GM12878 (cell line): ENCODE measurements at regions not wholly inside any gene's neighbourhood (a gene's known extent, or its start where the extent isn't known, plus 50 kb on each side); places are given as distances from the start of the nearest gene placed in this dataset.

Experiments
- CTCF ChIP-seq, 3 experiments: IDR thresholded peaks in 2 of 3; conservative IDR thresholded peaks in 1 of 3; 2 replicates each; pipeline ENCODE4 v1.5.1; 2011; ENCODE audit warnings: low read depth in 3 of 3, low read length in 3 of 3, mild to moderate bottlenecking in 3 of 3, control low read depth in 2 of 3, moderate library complexity in 2 of 3, inconsistent platforms in 1 of 3, mixed read lengths in 1 of 3; ENCODE audit not compliant: control insufficient read depth in 2 of 3, insufficient read depth in 1 of 3; ENCODE audit errors: extremely low read depth in 1 of 3
- EZH2 ChIP-seq: IDR thresholded peaks from 2 replicates; pipeline ENCODE4 v1.6.1; 2012; ENCODE audit warnings: low read depth, mild to moderate bottlenecking, control low read depth, inconsistent platforms, low read length, borderline replicate concordance; ENCODE audit not compliant: control insufficient read depth
- HDGF ChIP-seq: fragments of 450-650 bp; IDR thresholded peaks from 2 replicates; pipeline ENCODE4 v1.6.1; 2016; ENCODE audit warnings: antibody characterized with exemption
- KDM1A ChIP-seq: fragments of 200-600 bp; sonication (generic); IDR thresholded peaks from 2 replicates; pipeline ENCODE4 v1.6.1; 2016; ENCODE audit warnings: borderline replicate concordance
- MYC ChIP-seq: IDR thresholded peaks from 2 replicates; pipeline ENCODE4 v1.6.1; 2011; ENCODE audit warnings: mild to moderate bottlenecking, low read length, moderate library complexity, inconsistent platforms; ENCODE audit not compliant: insufficient read depth, insufficient replicate concordance, insufficient read length, severe bottlenecking
- NRF1 ChIP-seq: conservative IDR thresholded peaks from 2 replicates; pipeline ENCODE4 v1.6.1; 2011; ENCODE audit warnings: mild to moderate bottlenecking, low read depth, low read length, improper control_type of control experiment
- POLR2AphosphoS5 ChIP-seq: IDR thresholded peaks from 2 replicates; pipeline ENCODE4 v1.6.1; 2011; ENCODE audit warnings: mild to moderate bottlenecking, low read length, inconsistent platforms
- SIN3A ChIP-seq: IDR thresholded peaks from 2 replicates; pipeline ENCODE4 v1.6.1; 2012; ENCODE audit warnings: low read depth, low read length, improper control_type of control experiment

GRCh38 chr1:34376531-34376930 is 199.8 kb downstream of the C1orf94 start:
- TF ChIP-seq EZH2 (no peak), KDM1A (no peak), HDGF (no peak), CTCF (IDR thresholded peaks at IDR 0.05 in 2 of 3, conservative IDR thresholded peaks at IDR 0.05 in 1 of 3; ENCODE audit: control insufficient read depth in 2 of 3, extremely low read depth in 1 of 3, insufficient read depth in 1 of 3, low read depth in 3 of 3, low read length in 3 of 3) (no peak), MYC (no peak), NRF1 (no peak), SIN3A (no peak), POLR2AphosphoS5 (no peak)
